Erythroblast (primary cell): ENCODE measurements at regions not wholly inside any gene's neighbourhood (a gene's known extent, or its start where the extent isn't known, plus 50 kb on each side); places are given as distances from the start of the nearest gene placed in this dataset.

Source experiments
- GATA1 ChIP-seq: IDR thresholded peaks from 2 replicates; pipeline ENCODE4 v1.6.1; 2011; ENCODE audit warnings: low read depth, mild to moderate bottlenecking, control low read depth, low read length, moderate library complexity
- POLR2A ChIP-seq: IDR thresholded peaks from 2 replicates; pipeline ENCODE4 v1.6.1; 2011; ENCODE audit warnings: mild to moderate bottlenecking, low read length

GRCh38 chr13:68923995-68924394 is 1183.6 kb upstream of the ATXN8OS start:
- no peak for TF ChIP-seq POLR2A
- TF ChIP-seq GATA1 = no peak
